ENCODE measurements at regions not wholly inside any gene's neighbourhood (a gene's known extent, or its start where the extent isn't known, plus 50 kb on each side); places are given as distances from the start of the nearest gene placed in this dataset.

DNA sequence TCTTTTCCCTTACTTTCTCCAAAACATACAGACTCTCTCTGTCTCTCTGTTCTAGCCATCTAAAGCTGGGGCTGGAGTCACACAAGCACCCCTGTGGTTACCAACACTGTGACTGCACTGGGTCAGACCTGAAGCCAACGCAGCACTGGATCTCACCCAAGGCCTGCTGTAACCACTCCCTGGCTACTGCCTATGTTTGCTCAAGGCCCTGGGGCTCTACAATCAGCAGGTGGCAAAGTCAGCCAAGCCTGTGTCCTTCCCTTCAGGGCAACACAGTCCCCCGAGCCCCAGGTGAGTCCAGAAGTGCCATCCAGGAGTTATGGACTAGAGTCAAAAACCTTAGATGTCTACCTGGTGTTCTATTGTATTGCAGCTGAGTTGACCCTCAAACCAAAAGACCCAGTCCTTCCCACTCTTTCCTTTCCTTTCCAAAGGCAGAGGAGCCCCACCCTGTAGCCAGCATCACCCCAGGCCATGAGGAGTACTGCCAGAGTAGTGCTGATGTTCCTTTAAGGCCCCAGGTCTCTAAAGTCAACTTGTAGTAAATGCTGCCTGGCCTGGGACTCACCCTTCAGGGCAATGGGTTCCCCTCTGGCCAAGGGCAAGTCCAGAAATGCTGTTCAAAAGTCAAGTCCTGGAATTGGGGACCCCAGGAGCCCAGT is 58.8 kb upstream of the RAP2C start:
- Histone ChIP-seq H3K27me3 (ENCODE audit: low read length) (no peaks in the 10 kb centered on the region), H3K9ac (ENCODE audit: low read length) (no peak overlapping the region), H3K79me2 (ENCODE audit: insufficient read depth, low read length) (no peaks in the 10 kb centered on the region), H2AFZ (ENCODE audit: low read depth, low read length, severe bottlenecking) (no peak overlapping the region), H3K4me3 (ENCODE audit: insufficient read depth, low read length, poor library complexity, severe bottlenecking) (no peak overlapping the region), H4K20me1 (ENCODE audit: low read depth, low read length) (no peaks in the 10 kb centered on the region), H3F3A (ENCODE audit: insufficient read depth) (no peaks in the 10 kb centered on the region), H3K4me2 (ENCODE audit: low read depth, low read length, poor library complexity, severe bottlenecking) (no peak overlapping the region), H3K9me3 (ENCODE audit: insufficient read depth, low read length) (no peaks in the 10 kb centered on the region), H3K27ac (ENCODE audit: low read depth, low read length) (no peak overlapping the region), H3K9me2 (replicated peaks; ENCODE audit: insufficient read depth, low read length) (no peaks in the 10 kb centered on the region), H3K36me3 (ENCODE audit: low read length) (no peaks in the 10 kb centered on the region)
- TF ChIP-seq CTCF (IDR thresholded peaks at IDR 0.05; ENCODE audit: insufficient read depth, low read length, poor library complexity, severe bottlenecking): no peak
- no peak for TF ChIP-seq EZH2phosphoT487 (conservative IDR thresholded peaks at IDR 0.05; ENCODE audit: low read length)

DNA sequence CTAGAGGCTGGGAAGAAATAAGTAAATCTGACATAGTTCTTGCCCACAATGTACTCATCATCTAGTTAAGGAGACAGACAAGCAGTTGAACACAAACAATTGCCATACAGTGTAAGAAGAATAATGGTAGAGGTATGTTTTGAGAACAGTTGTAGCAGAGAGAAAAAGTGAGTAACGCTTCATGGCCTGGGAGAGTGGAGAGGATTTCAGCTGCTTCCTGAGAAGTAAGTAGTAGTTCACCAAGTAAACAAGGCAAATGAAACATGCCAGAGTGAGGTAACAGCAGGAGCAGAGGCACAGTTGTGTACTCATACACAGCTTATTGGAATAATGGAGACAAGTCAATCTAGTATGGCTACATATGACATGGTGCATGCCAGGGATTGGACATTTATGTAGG is 53.6 kb upstream of the RAP2C start:
- Histone ChIP-seq H3K27me3 (ENCODE audit: low read length) (no peaks in the 10 kb centered on the region), H3K4me3 (ENCODE audit: insufficient read depth, low read length, poor library complexity, severe bottlenecking) (no peak overlapping the region), H3K4me2 (ENCODE audit: low read depth, low read length, poor library complexity, severe bottlenecking) (no peak overlapping the region), H3K27ac (ENCODE audit: low read depth, low read length) (no peak overlapping the region), H3K9me3 (ENCODE audit: insufficient read depth, low read length) (no peaks in the 10 kb centered on the region), H3K36me3 (ENCODE audit: low read length) (no peaks in the 10 kb centered on the region), H2AFZ (ENCODE audit: low read depth, low read length, severe bottlenecking) (no peak overlapping the region), H4K20me1 (ENCODE audit: low read depth, low read length) (no peaks in the 10 kb centered on the region), H3K79me2 (ENCODE audit: insufficient read depth, low read length) (no peaks in the 10 kb centered on the region), H3K9me2 (replicated peaks; ENCODE audit: insufficient read depth, low read length) (no peaks in the 10 kb centered on the region), H3K9ac (ENCODE audit: low read length) (no peak overlapping the region), H3F3A (ENCODE audit: insufficient read depth) (no peaks in the 10 kb centered on the region)
- TF ChIP-seq EZH2phosphoT487 (conservative IDR thresholded peaks at IDR 0.05; ENCODE audit: low read length): no peak
- no peak for TF ChIP-seq CTCF (IDR thresholded peaks at IDR 0.05; ENCODE audit: insufficient read depth, low read length, poor library complexity, severe bottlenecking)

GRCh38 chrX:132271311-132271778 is 52.1 kb upstream of the RAP2C start:
- no peaks in the 10 kb centered on the region for H3K9me3 ChIP-seq (ENCODE audit: insufficient read depth, low read length)
- no peaks in the 10 kb centered on the region for H3K36me3 ChIP-seq (ENCODE audit: low read length)
- H3K4me3 ChIP-seq (ENCODE audit: insufficient read depth, low read length, poor library complexity, severe bottlenecking): no peak overlapping the region
- no peak overlapping the region for H2AFZ ChIP-seq (ENCODE audit: low read depth, low read length, severe bottlenecking)
- H3K79me2 ChIP-seq (ENCODE audit: insufficient read depth, low read length): no peaks in the 10 kb centered on the region
- H3K9ac ChIP-seq (ENCODE audit: low read length): no peak overlapping the region
- H4K20me1 ChIP-seq (ENCODE audit: low read depth, low read length): no peaks in the 10 kb centered on the region
- no peak overlapping the region for H3K27ac ChIP-seq (ENCODE audit: low read depth, low read length)
- H3F3A ChIP-seq (ENCODE audit: insufficient read depth): no peaks in the 10 kb centered on the region
- no peak overlapping the region for H3K4me2 ChIP-seq (ENCODE audit: low read depth, low read length, poor library complexity, severe bottlenecking)
- TF ChIP-seq CTCF (IDR thresholded peaks at IDR 0.05; ENCODE audit: insufficient read depth, low read length, poor library complexity, severe bottlenecking) (no peak), EZH2phosphoT487 (conservative IDR thresholded peaks at IDR 0.05; ENCODE audit: low read length) (no peak)
- no peaks in the 10 kb centered on the region for H3K27me3 ChIP-seq (ENCODE audit: low read length)
- no peaks in the 10 kb centered on the region for H3K9me2 ChIP-seq (replicated peaks; ENCODE audit: insufficient read depth, low read length)
